ENCODE measurements at regions not wholly inside any gene's neighbourhood (a gene's known extent, or its start where the extent isn't known, plus 50 kb on each side); places are given as distances from the start of the nearest gene placed in this dataset.

DNA sequence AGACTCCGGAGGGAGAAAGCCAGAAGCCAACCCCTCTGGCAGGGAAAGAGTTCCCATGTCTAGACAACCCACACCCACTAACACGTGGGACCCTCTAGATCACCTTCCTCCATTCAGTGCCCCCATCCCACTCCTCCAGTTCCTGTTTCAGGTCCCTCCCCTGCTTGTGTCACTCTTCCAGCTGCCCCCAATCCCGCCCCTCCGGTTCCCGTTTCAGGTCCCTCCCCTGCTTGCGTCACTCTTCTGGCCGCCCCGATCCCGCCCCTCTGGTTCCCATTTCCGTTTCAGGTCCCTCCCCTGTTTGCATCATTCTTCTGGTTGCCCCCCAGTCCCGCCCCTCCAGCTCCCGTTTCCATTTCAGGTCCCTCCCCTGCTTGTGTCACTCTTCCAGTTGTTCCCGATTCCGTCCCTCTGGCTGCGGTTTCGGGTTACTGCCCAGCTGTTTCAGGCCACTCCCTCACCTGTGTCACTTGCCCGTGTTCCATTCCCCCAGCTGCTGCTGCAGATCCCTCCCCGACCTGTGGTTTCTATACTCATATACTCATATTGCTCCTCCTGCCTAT is 64.8 kb upstream of the RANBP6 start:
- no peaks in the 10 kb centered on the region for H3K4me1 ChIP-seq
- peak; percentile 90 to 93 for DNase-seq (ENCODE audit: low read depth in 1 of 2, low spot score in 1 of 2)
- H3K9me3 ChIP-seq = no peaks in the 10 kb centered on the region
- ChIA-PET CTCF (interaction anchor here (0.8 to 1.9 kb wide), 3 partner anchors 136 to 226 kb away, joined by 3 to 6 read pairs (median 3); partner anchors contain the start of gene IL33), POLR2A (interaction anchor here (0.6 to 1.0 kb wide), 4 partner anchors 31 to 246 kb away, joined by 3 to 4 read pairs (median 4); partner anchors contain the start of gene RANBP6)
- H3K4me2 ChIP-seq = peak overlapping the region; percentile 83
- peak overlapping the region; percentile 59 to 82 for H3K27ac ChIP-seq
- peak overlapping the region; percentile 42 for H3K4me3 ChIP-seq
- no peak for TF ChIP-seq CBX8 (IDR thresholded peaks at IDR 0.05)
- TF ChIP-seq, protein P1, sequence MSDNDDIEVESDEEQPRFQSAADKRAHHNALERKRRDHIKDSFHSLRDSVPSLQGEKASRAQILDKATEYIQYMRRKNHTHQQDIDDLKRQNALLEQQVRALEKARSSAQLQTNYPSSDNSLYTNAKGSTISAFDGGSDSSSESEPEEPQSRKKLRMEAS (IDR thresholded peaks at IDR 0.05) = 0 out of 2 replicates have a peak, but pooled peaks have one; percentile 22
- TF ChIP-seq CHD4 (IDR thresholded peaks at IDR 0.05; ENCODE audit: borderline replicate concordance) = no peak
- TF ChIP-seq MYC (IDR thresholded peaks at IDR 0.05; ENCODE audit: borderline replicate concordance, low read length) = no peak
- no peak for TF ChIP-seq CBX2 (IDR thresholded peaks at IDR 0.05; ENCODE audit: borderline replicate concordance, low read depth)
- TF ChIP-seq CEBPB (IDR thresholded peaks at IDR 0.05) = peak; percentile 51 to 60; a peak in 2 of 4 replicates
- TF ChIP-seq EHMT2 (IDR thresholded peaks at IDR 0.05; ENCODE audit: low read depth) = no peak
- 0 out of 5 replicates have a peak, but pooled peaks of 1 of the 2 experiments have one; percentile 33 for TF ChIP-seq JUN (IDR thresholded peaks at IDR 0.05)
- peak; percentile 33 for TF ChIP-seq POLR2A (IDR thresholded peaks at IDR 0.05; ENCODE audit: low read length)
- TF ChIP-seq, protein P2, sequence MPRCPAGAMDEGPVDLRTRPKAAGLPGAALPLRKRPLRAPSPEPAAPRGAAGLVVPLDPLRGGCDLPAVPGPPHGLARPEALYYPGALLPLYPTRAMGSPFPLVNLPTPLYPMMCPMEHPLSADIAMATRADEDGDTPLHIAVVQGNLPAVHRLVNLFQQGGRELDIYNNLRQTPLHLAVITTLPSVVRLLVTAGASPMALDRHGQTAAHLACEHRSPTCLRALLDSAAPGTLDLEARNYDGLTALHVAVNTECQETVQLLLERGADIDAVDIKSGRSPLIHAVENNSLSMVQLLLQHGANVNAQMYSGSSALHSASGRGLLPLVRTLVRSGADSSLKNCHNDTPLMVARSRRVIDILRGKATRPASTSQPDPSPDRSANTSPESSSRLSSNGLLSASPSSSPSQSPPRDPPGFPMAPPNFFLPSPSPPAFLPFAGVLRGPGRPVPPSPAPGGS (IDR thresholded peaks at IDR 0.05) = 0 out of 3 replicates have a peak, but pooled peaks have one; percentile 30
- TF ChIP-seq NPAS2 (CRISPR knock-in tag; IDR thresholded peaks at IDR 0.05; ENCODE audit: borderline replicate concordance) = no peak
- TF ChIP-seq PBX3 (IDR thresholded peaks at IDR 0.05) = peak; percentile 77
- no peak for TF ChIP-seq ZC3H11A (IDR thresholded peaks at IDR 0.05)
- 5% methylated on average over 8 of the region's 18 CpGs for WGBS (ENCODE audit: missing lambda C conversion rate)
- no peak for FAIRE-seq
- peak; percentile 97 to 98 for ATAC-seq

DNA sequence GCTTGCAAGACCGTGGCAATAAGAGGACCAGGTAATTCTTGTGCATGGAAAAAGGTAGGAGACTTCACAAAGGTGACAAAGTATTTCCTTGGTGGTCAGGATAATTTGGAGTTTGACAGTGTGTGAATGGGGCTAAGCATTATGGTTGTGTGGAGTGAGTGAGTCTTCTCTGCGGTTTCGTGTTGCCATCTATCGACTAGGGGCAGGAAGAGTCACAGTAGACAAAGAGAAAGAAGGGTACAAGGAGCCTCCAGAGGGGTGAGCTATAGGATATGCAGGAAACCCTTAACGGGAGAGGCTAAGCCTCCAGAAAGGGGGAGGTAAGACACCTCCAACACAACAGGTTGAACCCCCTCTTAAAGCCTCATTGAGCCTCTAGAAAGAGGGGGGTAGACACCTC is 64.0 kb upstream of the RANBP6 start:
- H3K27ac ChIP-seq = peak overlapping the region; percentile 59 to 82
- TF ChIP-seq RFX5 (IDR thresholded peaks at IDR 0.05) (no peak), ZNF302 (CRISPR knock-in tag; IDR thresholded peaks at IDR 0.05) (no peak), PBX3 (IDR thresholded peaks at IDR 0.05) (no peak), CEBPB (IDR thresholded peaks at IDR 0.05) (no peak), EP300 (IDR thresholded peaks at IDR 0.05) (no peak), JUN (IDR thresholded peaks at IDR 0.05) (no peak), ATOH8 (CRISPR knock-in tag; IDR thresholded peaks at IDR 0.05; ENCODE audit: low read depth) (no peak), FOSL2 (IDR thresholded peaks at IDR 0.05) (no peak), FOSL2 (CRISPR knock-in tag; IDR thresholded peaks at IDR 0.05) (no peak), PHF8 (IDR thresholded peaks at IDR 0.05; ENCODE audit: borderline replicate concordance, low read depth) (no peak), CBX8 (IDR thresholded peaks at IDR 0.05) (no peak), JUNB (IDR thresholded peaks at IDR 0.05) (no peak), NR3C1 (IDR thresholded peaks at IDR 0.05) (no peak), RAD21 (conservative IDR thresholded peaks at IDR 0.05 in 1 of 2, IDR thresholded peaks at IDR 0.05 in 1 of 2) (no peak), GATA3 (IDR thresholded peaks at IDR 0.05; ENCODE audit: borderline replicate concordance) (no peak)
- TF ChIP-seq, protein P3, sequence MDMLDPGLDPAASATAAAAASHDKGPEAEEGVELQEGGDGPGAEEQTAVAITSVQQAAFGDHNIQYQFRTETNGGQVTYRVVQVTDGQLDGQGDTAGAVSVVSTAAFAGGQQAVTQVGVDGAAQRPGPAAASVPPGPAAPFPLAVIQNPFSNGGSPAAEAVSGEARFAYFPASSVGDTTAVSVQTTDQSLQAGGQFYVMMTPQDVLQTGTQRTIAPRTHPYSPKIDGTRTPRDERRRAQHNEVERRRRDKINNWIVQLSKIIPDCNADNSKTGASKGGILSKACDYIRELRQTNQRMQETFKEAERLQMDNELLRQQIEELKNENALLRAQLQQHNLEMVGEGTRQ (IDR thresholded peaks at IDR 0.05) = no peak
- TF ChIP-seq, protein P4, sequence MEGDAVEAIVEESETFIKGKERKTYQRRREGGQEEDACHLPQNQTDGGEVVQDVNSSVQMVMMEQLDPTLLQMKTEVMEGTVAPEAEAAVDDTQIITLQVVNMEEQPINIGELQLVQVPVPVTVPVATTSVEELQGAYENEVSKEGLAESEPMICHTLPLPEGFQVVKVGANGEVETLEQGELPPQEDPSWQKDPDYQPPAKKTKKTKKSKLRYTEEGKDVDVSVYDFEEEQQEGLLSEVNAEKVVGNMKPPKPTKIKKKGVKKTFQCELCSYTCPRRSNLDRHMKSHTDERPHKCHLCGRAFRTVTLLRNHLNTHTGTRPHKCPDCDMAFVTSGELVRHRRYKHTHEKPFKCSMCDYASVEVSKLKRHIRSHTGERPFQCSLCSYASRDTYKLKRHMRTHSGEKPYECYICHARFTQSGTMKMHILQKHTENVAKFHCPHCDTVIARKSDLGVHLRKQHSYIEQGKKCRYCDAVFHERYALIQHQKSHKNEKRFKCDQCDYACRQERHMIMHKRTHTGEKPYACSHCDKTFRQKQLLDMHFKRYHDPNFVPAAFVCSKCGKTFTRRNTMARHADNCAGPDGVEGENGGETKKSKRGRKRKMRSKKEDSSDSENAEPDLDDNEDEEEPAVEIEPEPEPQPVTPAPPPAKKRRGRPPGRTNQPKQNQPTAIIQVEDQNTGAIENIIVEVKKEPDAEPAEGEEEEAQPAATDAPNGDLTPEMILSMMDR (IDR thresholded peaks at IDR 0.05) = no peak
- TF ChIP-seq, protein P5, sequence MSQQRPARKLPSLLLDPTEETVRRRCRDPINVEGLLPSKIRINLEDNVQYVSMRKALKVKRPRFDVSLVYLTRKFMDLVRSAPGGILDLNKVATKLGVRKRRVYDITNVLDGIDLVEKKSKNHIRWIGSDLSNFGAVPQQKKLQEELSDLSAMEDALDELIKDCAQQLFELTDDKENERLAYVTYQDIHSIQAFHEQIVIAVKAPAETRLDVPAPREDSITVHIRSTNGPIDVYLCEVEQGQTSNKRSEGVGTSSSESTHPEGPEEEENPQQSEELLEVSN (IDR thresholded peaks at IDR 0.05; ENCODE audit: borderline replicate concordance, low read depth) = no peak

More for the DNA sequence above, 64.0 kb upstream of the RANBP6 start:
- 68% methylated on average over 5 of the region's 5 CpGs for WGBS (ENCODE audit: missing lambda C conversion rate)
- Histone ChIP-seq H3K9me3 (no peaks in the 10 kb centered on the region), H3K4me1 (no peaks in the 10 kb centered on the region), H3K4me3 (peak overlapping the region; percentile 42), H3K4me2 (peak overlapping the region; percentile 83)
- DNase-seq (ENCODE audit: low read depth in 1 of 2, low spot score in 1 of 2) (no peak), ATAC-seq (no peak), FAIRE-seq (no peak)
- CTCF ChIA-PET = interaction anchor here (1.9 kb wide), 1 partner anchor 227 kb away, joined by 6 read pairs; no protein-coding TSS in a partner anchor
- POLR2A ChIA-PET = no interaction called here
